Common myeloid progenitor, CD34-positive (primary cell): ENCODE measurements at regions not wholly inside any gene's neighbourhood (a gene's known extent, or its start where the extent isn't known, plus 50 kb on each side); places are given as distances from the start of the nearest gene placed in this dataset.

ENCODE experiments used
- CTCF ChIA-PET: fragments of 350-600 bp; sonication (Branson Sonifier 250); formaldehyde crosslinking; loops from one replicate; lab custom pipeline; 2021; ENCODE audit warnings: antibody characterized with exemption; lab: Charles Lee
- POLR2A ChIA-PET: fragments of 350-600 bp; sonication (Branson Sonifier 250); formaldehyde crosslinking; loops from one replicate; lab custom pipeline; 2021; ENCODE audit warnings: antibody characterized with exemption; lab: Charles Lee
- DNase-seq, 3 donors: peaks; one replicate each; pipeline versions ENCODE4 v3.0.0 to v3.0.0-alpha.2; 2013
- H3K27ac ChIP-seq, 2 experiments: 1 replicate in 1 of 2; 2 replicates in 1 of 2; pipeline ENCODE4 v1.7.0; 2013; ENCODE audit warnings: inconsistent platforms in 2 of 2, low read length in 2 of 2, mild to moderate bottlenecking in 2 of 2, low read depth in 1 of 2, moderate library complexity in 1 of 2; ENCODE audit not compliant: severe bottlenecking in 2 of 2, insufficient read depth in 1 of 2, poor library complexity in 1 of 2
- H3K27me3 ChIP-seq, 5 experiments: replicated peaks in 2 of 5; 1 replicate in 3 of 5; 2 replicates in 2 of 5; pipeline versions ENCODE4 v1.6.1 to v1.7.0; 2013; ENCODE audit warnings: low read length in 4 of 5, mild to moderate bottlenecking in 2 of 5, moderate library complexity in 2 of 5, inconsistent platforms in 1 of 5; ENCODE audit not compliant: insufficient read depth in 5 of 5, control insufficient read depth in 4 of 5
- H3K36me3 ChIP-seq, 4 experiments: 1 replicate in 2 of 4; 2 replicates in 2 of 4; pipeline versions ENCODE4 v1.6.1 to v1.7.0; 2013; ENCODE audit warnings: low read length in 3 of 4, control low read depth in 1 of 4, mild to moderate bottlenecking in 1 of 4; ENCODE audit not compliant: control insufficient read depth in 4 of 4, insufficient read depth in 4 of 4
- H3K4me1 ChIP-seq, 4 experiments: 1 replicate in 3 of 4; 2 replicates in 1 of 4; pipeline versions ENCODE4 v1.6.1 to v1.7.1; 2013; ENCODE audit warnings: low read length in 3 of 4, mild to moderate bottlenecking in 3 of 4, control low read depth in 1 of 4, inconsistent platforms in 1 of 4, moderate library complexity in 1 of 4; ENCODE audit not compliant: control insufficient read depth in 4 of 4, insufficient read depth in 4 of 4; ENCODE audit errors: control extremely low read depth in 1 of 4
- H3K4me3 ChIP-seq, 7 experiments: 1 replicate in 4 of 7; 2 replicates in 3 of 7; pipeline versions ENCODE4 v1.5.1 to v1.7.0; 2013; ENCODE audit warnings: mild to moderate bottlenecking in 7 of 7, low read length in 6 of 7, moderate library complexity in 6 of 7, inconsistent platforms in 2 of 7, low read depth in 2 of 7, control low read depth in 1 of 7; ENCODE audit not compliant: insufficient read depth in 4 of 7, control insufficient read depth in 1 of 7; ENCODE audit errors: extremely low read depth in 1 of 7
- H3K9me3 ChIP-seq, 5 experiments: 1 replicate in 4 of 5; 2 replicates in 1 of 5; pipeline versions ENCODE4 v1.6.1 to v1.7.1; 2013; ENCODE audit warnings: low read length in 4 of 5, mild to moderate bottlenecking in 2 of 5, inconsistent platforms in 1 of 5, low read depth in 1 of 5, moderate library complexity in 1 of 5; ENCODE audit not compliant: control insufficient read depth in 4 of 5, insufficient read depth in 2 of 5; ENCODE audit errors: control extremely low read depth in 1 of 5
- WGBS: methylation state at CpG from one replicate; pipeline ENCODE4 v1.1.5; 2013; ENCODE audit not compliant: insufficient coverage; 5-methylcytosine and 5-hydroxymethylcytosine counted together

DNA sequence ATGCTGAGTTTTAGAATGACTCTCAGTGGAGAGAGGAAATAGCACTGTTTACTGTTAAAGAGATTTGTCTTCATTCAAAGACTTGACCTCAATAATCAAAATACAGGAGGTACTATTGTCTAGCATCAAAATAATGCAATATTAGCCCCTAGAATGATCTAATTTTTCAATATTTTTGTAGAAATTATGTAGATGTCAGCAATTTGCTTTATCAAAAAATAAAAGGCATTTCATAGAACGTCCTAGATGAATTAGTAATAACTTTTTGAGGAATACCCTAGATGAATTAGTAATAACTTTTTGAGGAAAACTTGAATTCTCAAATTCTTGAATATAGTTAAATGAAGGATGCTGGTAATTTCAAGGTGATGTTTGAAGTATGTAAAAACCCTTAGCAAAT is 1252.1 kb upstream of the CADM2 start:
- no CpG with 5 or more reads among the region's 1 CpG for WGBS
- POLR2A ChIA-PET = no interaction called here
- no peak overlapping the region for H3K27ac ChIP-seq
- H3K4me1 ChIP-seq = no peaks in the 10 kb centered on the region
- no peak for DNase-seq
- H3K36me3 ChIP-seq = no peaks in the 10 kb centered on the region
- no peaks in the 10 kb centered on the region for H3K27me3 ChIP-seq
- H3K9me3 ChIP-seq = no peaks in the 10 kb centered on the region
- H3K4me3 ChIP-seq = no peak overlapping the region
- CTCF ChIA-PET = no interaction called here

DNA sequence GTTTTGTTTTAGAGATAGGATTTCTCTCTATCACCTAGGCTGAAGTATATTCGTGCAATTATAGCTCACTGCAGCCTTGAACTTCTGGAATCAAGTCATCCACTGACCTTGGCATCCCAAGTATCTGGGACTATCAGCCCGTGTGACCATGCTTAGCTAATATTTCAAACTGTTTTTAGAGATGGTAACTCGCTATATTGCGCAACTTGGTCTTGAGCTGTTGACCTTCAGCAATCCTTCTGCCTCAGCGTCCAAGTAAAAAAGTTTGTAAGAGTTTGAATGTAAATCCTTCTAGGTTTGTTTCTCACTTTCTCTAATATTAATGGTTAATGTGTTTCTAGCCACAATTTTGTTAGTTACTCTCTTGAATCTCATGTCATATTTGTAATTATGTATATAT is 1243.5 kb upstream of the CADM2 start:
- Histone ChIP-seq H3K4me1 (no peaks in the 10 kb centered on the region), H3K9me3 (no peaks in the 10 kb centered on the region), H3K27ac (no peak overlapping the region), H3K4me3 (no peak overlapping the region), H3K27me3 (no peaks in the 10 kb centered on the region), H3K36me3 (no peaks in the 10 kb centered on the region)
- DNase-seq = no peak
- POLR2A ChIA-PET = no interaction called here
- CTCF ChIA-PET = no interaction called here
- 70% methylated on average over 4 of the region's 5 CpGs for WGBS

DNA sequence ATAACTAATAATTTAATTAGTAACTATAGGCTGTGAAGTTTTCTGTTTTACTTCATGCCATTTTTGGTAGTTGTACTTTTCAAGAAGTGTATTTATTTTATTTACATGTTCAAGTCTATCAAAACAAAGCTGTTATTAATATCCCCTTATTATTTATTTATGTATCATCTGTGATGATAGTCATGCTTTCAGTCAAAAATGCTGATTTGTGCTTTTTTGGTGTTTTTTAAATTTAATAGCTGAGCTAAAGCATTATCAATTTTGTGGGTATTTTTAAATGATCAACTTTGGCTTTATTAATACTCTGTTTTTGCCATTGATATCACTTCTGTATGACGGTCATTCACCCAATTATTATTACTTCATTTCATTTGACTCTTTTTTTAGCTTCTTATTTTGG is 1229.2 kb upstream of the CADM2 start:
- ChIA-PET CTCF (no interaction called here), POLR2A (no interaction called here)
- Histone ChIP-seq H3K27me3 (no peaks in the 10 kb centered on the region), H3K4me3 (no peak overlapping the region), H3K4me1 (no peaks in the 10 kb centered on the region), H3K36me3 (no peaks in the 10 kb centered on the region), H3K27ac (no peak overlapping the region), H3K9me3 (peaks cover 0 to 7% (median 2%) of the 10 kb centered on the region in 5 experiments)
- DNase-seq = no peak
- WGBS = no CpG with 5 or more reads among the region's 1 CpG

DNA sequence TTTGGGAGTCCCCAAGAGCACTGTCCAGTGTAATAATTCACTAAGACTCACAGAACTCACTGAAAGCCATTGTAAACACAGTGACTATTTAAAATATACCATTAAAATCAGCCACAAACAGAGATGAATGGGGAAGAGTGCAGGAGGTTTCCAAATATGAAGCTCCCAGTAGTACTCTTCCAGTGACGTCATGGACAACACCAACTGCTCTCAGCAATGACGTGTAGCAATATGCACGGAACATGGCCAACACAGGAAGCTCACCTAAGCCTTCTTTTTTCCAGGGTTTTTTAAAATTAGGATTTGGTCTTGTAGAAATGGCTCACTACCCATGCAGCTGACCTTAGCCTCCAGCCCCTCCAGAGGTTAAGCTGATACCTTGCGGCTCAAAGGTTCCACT is 1224.1 kb upstream of the CADM2 start:
- H3K27ac ChIP-seq = no peak overlapping the region
- DNase-seq = no peak
- H3K27me3 ChIP-seq = no peaks in the 10 kb centered on the region
- H3K36me3 ChIP-seq = no peaks in the 10 kb centered on the region
- H3K4me1 ChIP-seq = no peaks in the 10 kb centered on the region
- POLR2A ChIA-PET = no interaction called here
- 93% methylated on average over 3 of the region's 4 CpGs for WGBS
- H3K4me3 ChIP-seq = no peak overlapping the region
- CTCF ChIA-PET = no interaction called here
- no peaks in the 10 kb centered on the region for H3K9me3 ChIP-seq

GRCh38 chr3:83738202-83738601 is 1220.6 kb upstream of the CADM2 start:
- 48% methylated on average over 4 of the region's 4 CpGs for WGBS
- Histone ChIP-seq H3K27me3 (no peaks in the 10 kb centered on the region), H3K9me3 (no peaks in the 10 kb centered on the region), H3K36me3 (no peaks in the 10 kb centered on the region), H3K27ac (no peak overlapping the region), H3K4me1 (no peaks in the 10 kb centered on the region), H3K4me3 (no peak overlapping the region)
- ChIA-PET CTCF (no interaction called here), POLR2A (no interaction called here)
- no peak for DNase-seq

DNA sequence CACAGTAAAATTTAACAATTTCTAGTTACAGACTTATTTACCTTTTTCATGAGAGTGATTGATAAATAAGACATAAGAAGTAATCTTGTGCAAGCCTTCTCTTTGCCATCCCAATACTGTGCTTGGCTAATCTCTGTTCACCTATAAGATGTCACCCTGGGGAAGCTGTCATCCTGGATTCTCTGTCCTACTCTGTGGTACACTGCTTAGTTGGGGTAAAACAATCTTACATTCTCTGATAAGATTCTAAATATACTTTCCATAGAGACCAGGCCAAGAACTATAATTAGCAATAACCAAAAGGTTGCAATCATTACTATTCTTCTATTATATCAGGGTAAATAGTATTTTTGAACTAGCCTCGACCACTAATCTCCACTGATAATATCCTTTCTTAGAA is 1218.3 kb upstream of the CADM2 start:
- CTCF ChIA-PET = no interaction called here
- Histone ChIP-seq H3K36me3 (no peaks in the 10 kb centered on the region), H3K4me1 (no peaks in the 10 kb centered on the region), H3K27me3 (no peaks in the 10 kb centered on the region), H3K9me3 (no peaks in the 10 kb centered on the region), H3K4me3 (no peak overlapping the region), H3K27ac (no peak overlapping the region)
- POLR2A ChIA-PET = no interaction called here
- DNase-seq = no peak
- WGBS = 80% methylated on average over 1 of the region's 1 CpG

DNA sequence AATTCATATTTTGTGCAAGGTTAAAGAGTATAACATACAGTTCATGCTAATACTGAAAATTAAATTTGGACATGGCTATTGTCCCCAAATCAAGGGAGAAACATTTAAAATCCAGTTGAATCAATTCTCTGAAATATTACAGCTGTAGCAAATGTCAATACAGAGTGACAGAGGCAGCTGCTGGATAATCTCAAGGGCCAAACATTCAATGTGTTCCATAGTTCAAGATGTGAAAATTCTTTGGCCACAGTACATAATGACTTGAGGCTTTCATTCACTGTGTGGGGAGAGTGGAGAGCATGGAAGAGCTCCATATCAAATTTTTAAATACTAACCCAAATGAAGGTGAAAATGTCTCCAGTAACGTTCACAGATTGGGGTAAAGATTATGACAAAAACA is 1192.8 kb upstream of the CADM2 start:
- Histone ChIP-seq H3K4me1 (no peaks in the 10 kb centered on the region), H3K27me3 (no peaks in the 10 kb centered on the region), H3K27ac (no peak overlapping the region), H3K36me3 (no peaks in the 10 kb centered on the region), H3K4me3 (no peak overlapping the region), H3K9me3 (no peaks in the 10 kb centered on the region)
- DNase-seq = no peak
- no CpG with 5 or more reads among the region's 1 CpG for WGBS
- CTCF ChIA-PET = no interaction called here
- POLR2A ChIA-PET = no interaction called here
